B cell (primary cell): ENCODE measurements at regions not wholly inside any gene's neighbourhood (a gene's known extent, or its start where the extent isn't known, plus 50 kb on each side); places are given as distances from the start of the nearest gene placed in this dataset.

Experiments
- ATAC-seq: fragments of 200-7000 bp; cut with Tn5 transposase; one replicate; pipeline ENCODE4 v1.10.0; 2021; ENCODE audit warnings: low read depth, mild to moderate bottlenecking, moderate number of reproducible peaks, moderate library complexity
- CTCF ChIA-PET: fragments of 350-600 bp; sonication (Branson Sonifier 250); formaldehyde crosslinking; loops from one replicate; lab custom pipeline; 2021; ENCODE audit warnings: antibody characterized with exemption, inconsistent platforms; lab: Charles Lee
- POLR2A ChIA-PET: fragments of 350-600 bp; sonication (Branson Sonifier 250); formaldehyde crosslinking; loops from one replicate; lab custom pipeline; 2021; ENCODE audit warnings: antibody characterized with exemption; lab: Charles Lee
- DNase-seq: peaks from one replicate; pipeline ENCODE4 v3.0.0; 2013
- H2AFZ ChIP-seq: 2 replicates; pipeline ENCODE4 v1.6.1; 2012; ENCODE audit warnings: mild to moderate bottlenecking, low read depth, low read length; ENCODE audit not compliant: insufficient read depth, poor library complexity, severe bottlenecking
- H3K27ac ChIP-seq, 2 donors: 1 replicate in 1 of 2; 2 replicates in 1 of 2; pipeline ENCODE4 v1.5.1; 2012 to 2013; ENCODE audit warnings: low read length in 2 of 2, mild to moderate bottlenecking in 2 of 2, moderate library complexity in 1 of 2
- H3K27me3 ChIP-seq, 4 experiments: fragments of 200-600 bp in 1 of 4; sonication (generic) in 1 of 4; replicated peaks in 1 of 4; 1 replicate in 2 of 4; 2 replicates in 2 of 4; pipeline versions ENCODE4 v1.6.1 to v1.7.0; 2013 to 2016; ENCODE audit warnings: low read length in 3 of 4, mild to moderate bottlenecking in 2 of 4, mixed read lengths in 1 of 4, moderate library complexity in 1 of 4; ENCODE audit not compliant: insufficient read depth in 4 of 4, control insufficient read depth in 3 of 4; ENCODE audit errors: control extremely low read depth in 1 of 4
- H3K36me3 ChIP-seq, 2 experiments: replicated peaks in 1 of 2; 1 replicate in 1 of 2; 2 replicates in 1 of 2; pipeline versions ENCODE4 v1.6.1 to v1.7.1; 2013; ENCODE audit warnings: low read length in 1 of 2; ENCODE audit not compliant: insufficient read depth in 2 of 2, control insufficient read depth in 1 of 2; ENCODE audit errors: control extremely low read depth in 1 of 2, extremely low read depth in 1 of 2
- H3K4me1 ChIP-seq, 2 donors: fragments of 200-600 bp in 1 of 2; sonication (generic) in 1 of 2; 1 replicate in 1 of 2; 2 replicates in 1 of 2; pipeline versions ENCODE4 v1.5.1 to v1.6.1; 2013 to 2017; ENCODE audit warnings: low read length in 2 of 2; ENCODE audit not compliant: control insufficient read depth in 2 of 2, insufficient read depth in 2 of 2
- H3K4me2 ChIP-seq: replicated peaks from 2 replicates; pipeline ENCODE3; 2012; ENCODE audit warnings: mild to moderate bottlenecking, low read depth, low read length; ENCODE audit not compliant: poor library complexity, severe bottlenecking
- H3K4me3 ChIP-seq, 5 experiments: fragments of 200-600 bp in 1 of 5; sonication (generic) in 1 of 5; 1 replicate in 3 of 5; 2 replicates in 2 of 5; pipeline versions ENCODE4 v1.5.1 to v1.7.0; 2011 to 2016; ENCODE audit warnings: low read length in 4 of 5, mild to moderate bottlenecking in 4 of 5, low read depth in 2 of 5, control low read depth in 1 of 5, moderate library complexity in 1 of 5; ENCODE audit not compliant: insufficient read depth in 1 of 5; ENCODE audit errors: control extremely low read depth in 1 of 5, extremely low read depth in 1 of 5
- H3K79me2 ChIP-seq: fragments of 200-600 bp; sonication (generic); one replicate; pipeline ENCODE4 v1.6.0; 2016; ENCODE audit warnings: low read length; ENCODE audit not compliant: control insufficient read depth, insufficient read depth
- H3K9ac ChIP-seq: fragments of 200-600 bp; sonication (generic); 2 replicates; pipeline ENCODE4 v1.6.1; 2017; ENCODE audit warnings: mild to moderate bottlenecking, low read length, moderate library complexity
- H3K9me3 ChIP-seq, 3 donors: one replicate each; pipeline versions ENCODE4 v1.6.1 to v1.7.1; 2013; ENCODE audit warnings: low read length in 2 of 3; ENCODE audit not compliant: control insufficient read depth in 2 of 3, insufficient read depth in 1 of 3; ENCODE audit errors: control extremely low read depth in 1 of 3
- H4K20me1 ChIP-seq: 2 replicates; pipeline ENCODE4 v1.6.0; 2012; ENCODE audit warnings: mild to moderate bottlenecking, low read length; ENCODE audit not compliant: insufficient read depth, control insufficient read depth, poor library complexity, severe bottlenecking
- H3K27ac Mint-ChIP-seq: one replicate; pipeline ENCODE4 v1.8.0; 2021; ENCODE audit warnings: mixed read lengths
- H3K27me3 Mint-ChIP-seq: one replicate; pipeline ENCODE4 v1.8.0; 2021; ENCODE audit warnings: mixed read lengths
- H3K4me1 Mint-ChIP-seq: one replicate; pipeline ENCODE4 v1.8.0; 2021; ENCODE audit warnings: mixed read lengths
- H3K4me3 Mint-ChIP-seq: one replicate; pipeline ENCODE4 v1.8.0; 2021; ENCODE audit warnings: mixed read lengths
- H3K9me3 Mint-ChIP-seq: one replicate; pipeline ENCODE4 v1.8.0; 2022; ENCODE audit warnings: mixed read lengths; ENCODE audit not compliant: insufficient read depth
- EZH2 ChIP-seq: IDR thresholded peaks from 2 replicates; pipeline ENCODE4 v1.6.1; 2012; ENCODE audit warnings: borderline replicate concordance, low read depth, mild to moderate bottlenecking, moderate library complexity, low read length; ENCODE audit not compliant: insufficient read depth, poor library complexity, severe bottlenecking
- WGBS: methylation state at CpG from one replicate; pipeline ENCODE4 v1.1.5; 2013; ENCODE audit warnings: missing lambda C conversion rate; ENCODE audit not compliant: insufficient coverage; 5-methylcytosine and 5-hydroxymethylcytosine counted together
- intact Hi-C: fragments of 100-400 bp; cut with micrococcal nuclease; formaldehyde crosslinking; loops from one replicate; pipeline ENCODE4 v1.10.0; 2022
- TF ChIP-seq, protein P1 (sequence below): fragments of 200-600 bp; IDR thresholded peaks from one replicate; pipeline ENCODE4 v1.8.0; 2022; ENCODE audit warnings: antibody characterized with exemption, mild to moderate bottlenecking

DNA sequence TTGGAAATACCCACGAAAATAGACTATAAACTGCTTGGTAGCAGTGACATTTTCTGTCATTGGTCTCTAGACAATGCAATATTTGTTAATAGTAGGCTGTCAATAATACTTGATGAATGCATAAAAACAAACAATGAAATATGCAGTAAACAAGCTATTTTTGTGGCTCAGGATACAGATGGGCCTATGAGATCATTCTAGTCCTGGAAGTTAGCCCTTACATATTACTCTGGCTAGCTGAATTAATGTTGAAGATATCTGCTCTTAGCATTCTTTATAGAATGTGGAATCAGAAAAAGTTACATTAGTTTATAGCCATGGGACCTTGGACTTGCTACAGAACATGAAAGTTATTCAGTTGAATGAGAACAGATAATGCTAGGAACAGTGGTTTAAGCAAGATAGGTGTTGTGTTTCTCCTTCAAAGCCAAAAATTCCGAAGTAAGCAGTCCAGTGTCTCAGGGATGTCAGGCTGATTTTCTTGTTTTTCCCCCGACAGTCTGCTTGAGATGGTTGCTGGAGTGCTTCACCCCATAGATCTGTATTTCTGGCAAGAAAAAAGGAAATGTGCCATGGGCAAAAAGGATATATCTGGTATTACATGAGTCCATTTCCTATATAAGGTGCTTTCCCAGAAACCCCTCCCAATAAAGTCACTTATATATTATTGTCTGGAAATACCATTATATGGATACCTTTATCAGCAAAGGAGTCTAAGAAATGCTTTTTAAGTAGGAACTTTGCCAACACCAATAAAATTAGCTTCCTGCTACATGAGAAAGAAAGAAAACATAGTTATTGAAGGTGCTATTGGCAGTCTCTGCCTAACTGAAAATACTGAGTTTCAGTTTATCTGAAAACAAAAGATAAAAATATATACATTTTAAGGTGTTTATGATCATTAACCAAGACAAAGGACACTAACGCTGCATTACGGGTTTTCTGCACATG, 619.4 kb upstream of the ATP2B1 start:
- no peaks in the 10 kb centered on the region for H3K4me1 Mint-ChIP-seq
- POLR2A ChIA-PET = no interaction called here
- intact Hi-C loops = no loop called here

DNA sequence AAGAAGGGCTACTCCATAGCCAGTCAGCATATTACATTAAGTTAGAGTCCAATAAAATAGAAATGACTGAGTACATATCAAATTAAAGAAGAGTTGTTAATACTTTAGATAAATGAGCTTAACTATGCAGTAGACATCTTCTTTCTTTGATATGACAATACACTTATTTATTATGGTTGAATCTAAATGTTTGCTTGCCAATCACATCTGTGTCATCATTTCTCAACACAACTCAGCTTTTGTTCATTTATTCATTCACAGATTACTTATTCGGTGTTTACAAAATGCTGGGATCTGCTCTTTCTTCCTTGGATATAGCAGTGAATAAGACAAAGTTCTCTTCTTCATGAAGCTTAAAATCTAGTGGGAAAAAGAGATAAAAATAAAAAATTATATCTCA, 614.6 kb upstream of the ATP2B1 start:
- Histone ChIP-seq H3K27ac (no peak overlapping the region), H3K79me2 (no peaks in the 10 kb centered on the region), H3K4me3 (no peak overlapping the region), H3K27me3 (no peaks in the 10 kb centered on the region), H2AFZ (no peak overlapping the region), H3K4me2 (no peak overlapping the region), H3K9ac (no peak overlapping the region), H3K4me1 (no peaks in the 10 kb centered on the region), H4K20me1 (no peaks in the 10 kb centered on the region), H3K9me3 (no peaks in the 10 kb centered on the region), H3K36me3 (no peaks in the 10 kb centered on the region)
- no CpG with 5 or more reads among the region's 1 CpG for WGBS
- no peaks in the 10 kb centered on the region for H3K4me1 Mint-ChIP-seq
- no peak overlapping the region for H3K27ac Mint-ChIP-seq
- intact Hi-C loops = no loop called here
- H3K4me3 Mint-ChIP-seq = no peak overlapping the region
- ChIA-PET CTCF (no interaction called here), POLR2A (no interaction called here)
- DNase-seq (no peak), ATAC-seq (no peak)
- H3K9me3 Mint-ChIP-seq = no peaks in the 10 kb centered on the region
- TF ChIP-seq EZH2 = no peak
- TF ChIP-seq, protein P1, sequence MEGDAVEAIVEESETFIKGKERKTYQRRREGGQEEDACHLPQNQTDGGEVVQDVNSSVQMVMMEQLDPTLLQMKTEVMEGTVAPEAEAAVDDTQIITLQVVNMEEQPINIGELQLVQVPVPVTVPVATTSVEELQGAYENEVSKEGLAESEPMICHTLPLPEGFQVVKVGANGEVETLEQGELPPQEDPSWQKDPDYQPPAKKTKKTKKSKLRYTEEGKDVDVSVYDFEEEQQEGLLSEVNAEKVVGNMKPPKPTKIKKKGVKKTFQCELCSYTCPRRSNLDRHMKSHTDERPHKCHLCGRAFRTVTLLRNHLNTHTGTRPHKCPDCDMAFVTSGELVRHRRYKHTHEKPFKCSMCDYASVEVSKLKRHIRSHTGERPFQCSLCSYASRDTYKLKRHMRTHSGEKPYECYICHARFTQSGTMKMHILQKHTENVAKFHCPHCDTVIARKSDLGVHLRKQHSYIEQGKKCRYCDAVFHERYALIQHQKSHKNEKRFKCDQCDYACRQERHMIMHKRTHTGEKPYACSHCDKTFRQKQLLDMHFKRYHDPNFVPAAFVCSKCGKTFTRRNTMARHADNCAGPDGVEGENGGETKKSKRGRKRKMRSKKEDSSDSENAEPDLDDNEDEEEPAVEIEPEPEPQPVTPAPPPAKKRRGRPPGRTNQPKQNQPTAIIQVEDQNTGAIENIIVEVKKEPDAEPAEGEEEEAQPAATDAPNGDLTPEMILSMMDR = no peak
- H3K27me3 Mint-ChIP-seq = no peaks in the 10 kb centered on the region

More for the DNA sequence above, 619.4 kb upstream of the ATP2B1 start:
- WGBS = 76% methylated on average over 2 of the region's 5 CpGs
- Histone ChIP-seq H3K36me3 (no peaks in the 10 kb centered on the region), H3K27ac (no peak overlapping the region), H4K20me1 (no peaks in the 10 kb centered on the region), H3K9me3 (no peaks in the 10 kb centered on the region), H3K27me3 (no peaks in the 10 kb centered on the region), H3K9ac (no peak overlapping the region), H3K4me1 (no peaks in the 10 kb centered on the region), H3K4me2 (no peak overlapping the region), H3K79me2 (no peaks in the 10 kb centered on the region), H2AFZ (no peak overlapping the region), H3K4me3 (no peak overlapping the region)
- ATAC-seq = no peak
- Mint-ChIP-seq H3K4me3 (no peak overlapping the region), H3K27ac (no peak overlapping the region), H3K9me3 (no peaks in the 10 kb centered on the region), H3K27me3 (no peaks in the 10 kb centered on the region)
- CTCF ChIA-PET = no interaction called here
- TF ChIP-seq, protein P1 = no peak
- TF ChIP-seq EZH2 = no peak
- no peak for DNase-seq
